Thyroid gland (tissue), 4 donors: ENCODE measurements at regions not wholly inside any gene's neighbourhood (a gene's known extent, or its start where the extent isn't known, plus 50 kb on each side); places are given as distances from the start of the nearest gene placed in this dataset.

Source experiments
- CTCF ChIP-seq, 6 experiments: fragments of 200-600 bp in 3 of 6; fragments of 450-650 bp in 3 of 6; sonication (generic) in 3 of 6; IDR thresholded peaks; one replicate each; pipeline ENCODE4 v1.5.1; 2016 to 2019; ENCODE audit warnings: antibody characterized with exemption in 6 of 6, mild to moderate bottlenecking in 2 of 6, inconsistent platforms in 1 of 6, moderate library complexity in 1 of 6
- POLR2A ChIP-seq, 2 donors: fragments of 450-650 bp; IDR thresholded peaks; one replicate each; pipeline ENCODE4 v1.6.1; 2017; ENCODE audit warnings: antibody characterized with exemption in 2 of 2, mild to moderate bottlenecking in 2 of 2, moderate library complexity in 1 of 2

- no peak for TF ChIP-seq POLR2A (IDR thresholded peaks at IDR 0.05)
- TF ChIP-seq CTCF (IDR thresholded peaks at IDR 0.05), result no peak
These were observed 132.3 kb downstream of the MTPAP start for GRCh38 chr10:30216821-30217220.
